BE2C (cell line): ENCODE measurements at regions not wholly inside any gene's neighbourhood (a gene's known extent, or its start where the extent isn't known, plus 50 kb on each side); places are given as distances from the start of the nearest gene placed in this dataset.

ENCODE experiments used
- DNase-seq: peaks from one replicate; pipeline ENCODE4 v3.0.0-alpha.2; 2020
- H3K27me3 ChIP-seq: fragments of 250-450 bp; sonication (Bioruptor Pico); 2 replicates; pipeline ENCODE4 v1.5.1; 2020; ENCODE audit warnings: mild to moderate bottlenecking
- H3K36me3 ChIP-seq: fragments of 250-450 bp; sonication (Bioruptor Pico); 2 replicates; pipeline ENCODE4 v1.5.1; 2020; ENCODE audit warnings: mild to moderate bottlenecking
- H3K4me1 ChIP-seq: fragments of 250-450 bp; sonication (Bioruptor Pico); 2 replicates; pipeline ENCODE4 v1.5.1; 2020
- H3K4me3 ChIP-seq: 2 replicates; pipeline ENCODE4 v1.5.1; 2011; ENCODE audit warnings: low read depth, low read length
- H3K9me3 ChIP-seq: fragments of 250-450 bp; sonication (Bioruptor Pico); 2 replicates; pipeline ENCODE4 v1.5.1; 2020
- TF ChIP-seq, protein P1 (sequence below): IDR thresholded peaks from 2 replicates; pipeline ENCODE4 v1.5.1; 2012; ENCODE audit warnings: mild to moderate bottlenecking, low read depth, low read length

DNA sequence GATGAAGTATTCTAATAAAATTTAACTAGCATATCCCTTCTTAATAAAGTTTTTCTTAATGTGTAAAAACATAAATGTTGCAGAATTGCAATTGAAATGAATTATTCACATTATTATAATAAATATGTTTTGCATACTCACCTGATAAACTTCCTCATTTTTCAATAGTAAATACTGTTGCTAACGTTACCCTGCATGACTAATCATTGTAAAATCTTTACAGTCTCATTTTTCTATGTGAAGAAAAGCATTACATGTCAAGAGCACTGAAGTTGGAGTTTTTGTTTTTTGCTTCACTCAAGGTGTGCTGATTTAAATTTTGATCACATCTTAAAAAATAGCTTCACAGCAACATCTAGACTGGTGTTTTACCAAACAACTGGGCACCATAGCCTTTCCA is 157.2 kb upstream of the CDH18 start:
- H3K4me1 ChIP-seq = no peaks in the 10 kb centered on the region
- no peak overlapping the region for H3K4me3 ChIP-seq
- TF ChIP-seq, protein P1, sequence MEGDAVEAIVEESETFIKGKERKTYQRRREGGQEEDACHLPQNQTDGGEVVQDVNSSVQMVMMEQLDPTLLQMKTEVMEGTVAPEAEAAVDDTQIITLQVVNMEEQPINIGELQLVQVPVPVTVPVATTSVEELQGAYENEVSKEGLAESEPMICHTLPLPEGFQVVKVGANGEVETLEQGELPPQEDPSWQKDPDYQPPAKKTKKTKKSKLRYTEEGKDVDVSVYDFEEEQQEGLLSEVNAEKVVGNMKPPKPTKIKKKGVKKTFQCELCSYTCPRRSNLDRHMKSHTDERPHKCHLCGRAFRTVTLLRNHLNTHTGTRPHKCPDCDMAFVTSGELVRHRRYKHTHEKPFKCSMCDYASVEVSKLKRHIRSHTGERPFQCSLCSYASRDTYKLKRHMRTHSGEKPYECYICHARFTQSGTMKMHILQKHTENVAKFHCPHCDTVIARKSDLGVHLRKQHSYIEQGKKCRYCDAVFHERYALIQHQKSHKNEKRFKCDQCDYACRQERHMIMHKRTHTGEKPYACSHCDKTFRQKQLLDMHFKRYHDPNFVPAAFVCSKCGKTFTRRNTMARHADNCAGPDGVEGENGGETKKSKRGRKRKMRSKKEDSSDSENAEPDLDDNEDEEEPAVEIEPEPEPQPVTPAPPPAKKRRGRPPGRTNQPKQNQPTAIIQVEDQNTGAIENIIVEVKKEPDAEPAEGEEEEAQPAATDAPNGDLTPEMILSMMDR = no peak
- no peaks in the 10 kb centered on the region for H3K36me3 ChIP-seq
- no peaks in the 10 kb centered on the region for H3K9me3 ChIP-seq
- H3K27me3 ChIP-seq = no peaks in the 10 kb centered on the region
- no peak for DNase-seq

DNA sequence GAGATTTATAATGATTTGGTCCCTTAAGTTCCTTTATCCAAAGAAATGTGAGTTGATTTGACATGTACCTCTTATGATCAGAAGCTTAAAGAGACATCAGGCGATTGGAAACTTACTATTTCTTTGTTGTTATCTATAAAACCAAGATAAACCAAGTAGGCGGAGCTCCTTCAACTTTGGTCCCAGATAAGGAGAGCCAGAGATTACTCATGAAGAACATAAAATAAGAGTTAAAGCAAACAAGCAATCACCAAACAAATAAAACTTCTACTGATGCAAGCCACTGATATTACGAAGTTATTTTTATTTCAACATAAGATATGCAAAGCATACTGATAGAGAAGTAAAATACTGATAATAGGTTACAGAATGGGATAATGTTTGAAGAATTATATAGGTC is 141.5 kb upstream of the CDH18 start:
- TF ChIP-seq, protein P1 = no peak
- no peaks in the 10 kb centered on the region for H3K4me1 ChIP-seq

DNA sequence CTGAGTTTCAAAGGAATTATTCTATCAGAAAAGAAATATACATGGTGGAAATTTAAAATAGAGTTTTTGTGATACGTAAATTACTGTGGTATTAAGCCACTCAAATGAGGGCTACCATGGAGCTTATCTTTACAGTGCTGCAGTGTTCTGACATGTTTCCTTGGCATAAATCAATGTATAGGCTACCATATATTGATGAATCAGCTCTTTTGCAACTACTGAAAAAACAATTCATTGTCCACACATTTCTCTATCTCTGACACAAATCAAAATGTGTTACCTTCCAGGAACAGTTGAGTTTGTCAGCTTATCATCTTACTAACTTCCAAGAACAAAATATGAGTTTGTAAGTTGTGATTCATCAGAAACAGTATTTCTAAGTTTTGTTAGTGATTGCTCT is 140.3 kb upstream of the CDH18 start:
- H3K27me3 ChIP-seq = no peaks in the 10 kb centered on the region
- TF ChIP-seq, protein P1 = no peak
- no peak for DNase-seq
- no peak overlapping the region for H3K4me3 ChIP-seq
- no peaks in the 10 kb centered on the region for H3K9me3 ChIP-seq
- no peaks in the 10 kb centered on the region for H3K4me1 ChIP-seq
- H3K36me3 ChIP-seq = no peaks in the 10 kb centered on the region

More for the DNA sequence above, 141.5 kb upstream of the CDH18 start:
- DNase-seq = no peak
- Histone ChIP-seq H3K4me3 (no peak overlapping the region), H3K27me3 (no peaks in the 10 kb centered on the region), H3K36me3 (no peaks in the 10 kb centered on the region), H3K9me3 (no peaks in the 10 kb centered on the region)

DNA sequence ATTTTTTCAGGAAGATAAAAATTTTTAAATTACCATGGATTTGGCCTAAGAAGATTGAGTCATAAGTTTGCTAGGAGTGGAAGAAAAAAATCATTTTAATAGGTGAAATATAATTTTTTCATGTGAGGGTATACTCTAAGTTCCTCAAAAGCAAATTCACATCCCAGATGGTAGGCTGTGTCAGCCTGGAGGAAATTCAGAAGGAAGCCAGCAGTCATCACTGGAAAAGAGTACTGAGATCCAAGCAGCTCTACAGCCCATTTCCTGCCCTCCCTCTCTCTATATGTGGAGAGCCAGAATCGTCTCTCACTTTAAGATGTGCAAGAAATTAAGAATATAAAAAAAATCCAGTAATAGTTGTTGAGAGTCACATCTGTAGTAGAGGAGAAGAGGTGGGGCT is 126.5 kb upstream of the CDH18 start:
- H3K9me3 ChIP-seq = no peaks in the 10 kb centered on the region
- H3K36me3 ChIP-seq = no peaks in the 10 kb centered on the region
- no peaks in the 10 kb centered on the region for H3K27me3 ChIP-seq
- no peak for DNase-seq
- no peak overlapping the region for H3K4me3 ChIP-seq
- no peaks in the 10 kb centered on the region for H3K4me1 ChIP-seq
- TF ChIP-seq, protein P1 = no peak

DNA sequence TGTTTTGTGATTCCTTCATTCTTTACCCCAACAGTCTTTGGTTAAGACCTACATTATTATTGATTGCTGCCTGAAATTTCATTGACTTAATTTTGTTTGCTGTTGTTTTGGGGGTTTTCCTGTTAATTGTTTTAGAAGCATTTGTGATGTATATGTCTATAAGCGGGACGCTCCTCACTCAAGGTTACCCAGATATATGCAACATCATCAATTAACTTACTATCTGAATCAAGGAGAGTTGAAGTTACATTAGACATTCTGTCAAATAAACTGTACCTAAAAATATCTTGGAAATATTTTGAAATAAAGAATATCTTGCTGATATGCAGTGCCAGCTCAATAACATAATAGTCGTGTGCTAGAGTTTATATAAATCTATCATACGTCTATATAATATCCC is 125.9 kb upstream of the CDH18 start:
- TF ChIP-seq, protein P1 = no peak
- Histone ChIP-seq H3K36me3 (no peaks in the 10 kb centered on the region), H3K4me1 (peaks cover 3% of the 10 kb centered on the region; the same call in 1 of the 2 replicates), H3K9me3 (no peaks in the 10 kb centered on the region), H3K27me3 (no peaks in the 10 kb centered on the region), H3K4me3 (no peak overlapping the region)
- no peak for DNase-seq

DNA sequence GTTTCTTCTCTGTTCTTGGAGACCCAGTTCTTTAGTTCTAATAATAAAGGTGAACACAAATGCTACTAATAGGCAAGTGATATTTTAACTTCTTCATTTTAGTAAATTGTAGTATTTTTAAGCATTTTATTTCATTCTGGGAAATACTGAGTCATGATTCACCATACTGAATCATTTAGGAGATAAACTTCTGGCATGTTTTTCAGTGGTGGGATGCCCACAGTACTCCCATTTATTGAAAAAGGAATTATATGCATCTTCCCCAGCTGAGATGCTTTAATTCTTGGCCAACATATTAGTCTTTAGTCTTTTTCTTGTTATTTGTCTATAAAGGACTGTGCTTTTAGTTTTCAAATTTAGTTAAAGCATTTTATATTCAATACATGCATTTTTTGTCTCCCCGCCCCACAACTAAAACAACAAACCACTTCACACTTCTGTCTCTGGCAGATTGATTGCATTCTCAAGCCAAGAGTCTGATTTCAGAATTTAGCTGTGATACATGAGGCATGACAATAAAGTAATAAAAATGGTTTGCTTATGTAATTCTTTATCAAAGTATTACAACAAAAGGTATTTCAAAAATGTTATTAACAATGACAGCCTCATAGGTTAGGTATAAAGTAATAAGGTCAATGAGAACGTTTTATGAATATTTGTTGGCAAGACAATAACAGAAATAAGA is 125.2 kb upstream of the CDH18 start:
- Histone ChIP-seq H3K27me3 (no peaks in the 10 kb centered on the region), H3K4me1 (peaks cover 3% of the 10 kb centered on the region; the same call in 1 of the 2 replicates), H3K9me3 (no peaks in the 10 kb centered on the region), H3K36me3 (no peaks in the 10 kb centered on the region), H3K4me3 (no peak overlapping the region)
- DNase-seq = no peak
- TF ChIP-seq, protein P1 = no peak
